ENCODE measurements at regions not wholly inside any gene's neighbourhood (a gene's known extent, or its start where the extent isn't known, plus 50 kb on each side); places are given as distances from the start of the nearest gene placed in this dataset.

DNA sequence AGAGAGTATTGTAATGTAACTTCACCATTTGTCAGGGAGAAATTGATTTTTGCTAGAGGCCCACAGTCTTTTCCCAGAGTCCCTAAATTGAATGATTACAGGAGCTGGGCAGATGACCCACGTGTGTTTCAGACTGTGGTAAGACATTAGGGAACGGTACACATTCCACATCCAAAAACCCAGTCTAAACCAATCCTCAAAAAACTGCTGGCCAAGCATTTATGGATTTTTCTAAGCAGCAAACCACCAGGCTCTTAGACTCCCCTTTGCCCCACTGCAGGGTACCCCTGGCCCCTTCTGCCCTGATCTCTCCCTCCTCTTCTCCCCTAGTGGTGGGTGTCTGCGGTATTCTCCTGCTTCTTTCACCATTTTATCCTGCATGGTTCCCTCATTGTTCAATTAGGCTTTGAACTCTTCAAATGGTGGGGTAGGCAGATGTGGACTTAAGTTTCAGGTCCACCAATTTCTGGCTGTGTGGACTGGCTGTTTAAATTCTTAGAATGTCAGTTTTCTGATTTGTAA lies 135.5 kb upstream of the SORCS3 start:
- DNase-seq, result no peak

DNA sequence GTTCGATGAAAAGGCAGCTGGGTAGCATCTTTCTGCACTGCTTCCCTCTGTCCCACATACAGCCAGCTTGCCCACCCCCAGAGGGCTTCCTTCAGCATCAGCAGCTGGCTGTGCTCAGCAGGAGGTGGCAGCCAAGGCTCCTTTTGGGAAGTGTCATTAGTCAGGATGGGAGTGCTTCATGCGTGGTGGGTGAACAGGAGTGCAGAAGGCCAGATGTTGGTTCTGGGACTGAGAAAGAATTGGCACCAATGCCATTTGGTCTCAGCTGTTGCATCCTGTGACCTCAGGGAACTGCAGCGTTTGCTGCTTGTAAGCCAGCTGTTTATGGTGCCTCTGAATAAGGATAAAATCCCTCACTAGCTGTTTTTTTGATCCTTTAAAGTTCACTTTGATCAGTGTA lies 131.1 kb upstream of the SORCS3 start:
- no peak for DNase-seq

DNA sequence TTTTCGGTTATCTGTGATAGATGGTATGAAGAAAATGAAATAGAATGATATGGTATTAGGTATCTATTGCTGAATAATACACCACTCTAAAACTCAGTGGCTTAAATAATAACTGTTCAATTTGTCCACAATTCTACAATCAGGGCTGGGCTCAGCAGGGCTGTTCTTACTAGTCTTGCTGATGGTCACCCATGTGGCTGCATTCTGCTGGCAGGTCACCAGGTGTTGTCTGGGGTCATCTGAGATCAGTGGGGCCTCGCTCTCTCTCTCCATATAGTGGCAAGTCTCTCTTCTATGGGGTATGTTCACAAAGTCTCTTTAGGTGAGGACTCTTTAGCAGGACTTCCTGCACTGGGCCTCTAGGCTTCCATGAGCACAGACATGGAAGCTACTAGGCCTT lies 130.4 kb upstream of the SORCS3 start:
- no peak for DNase-seq

DNA sequence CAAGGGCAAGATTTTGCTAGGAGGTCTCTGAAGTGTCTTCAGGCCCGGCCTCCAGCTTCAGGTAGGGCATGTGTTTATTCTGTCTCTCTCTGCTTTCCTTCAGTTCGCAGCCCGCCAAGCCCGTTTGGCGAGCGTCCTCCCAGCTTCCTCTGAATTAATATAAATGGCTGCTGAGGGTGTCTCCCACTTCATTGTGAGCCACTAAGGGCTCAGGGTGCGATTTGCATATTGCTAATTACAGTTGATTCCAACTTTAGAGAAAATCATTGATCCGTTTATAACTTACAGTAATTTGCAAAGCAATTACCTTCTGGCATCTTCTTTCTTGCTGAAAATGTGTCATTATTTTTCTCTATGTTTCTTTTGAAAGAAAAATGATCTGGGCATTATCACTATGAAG lies 128.3 kb upstream of the SORCS3 start:
- no peak for DNase-seq

DNA sequence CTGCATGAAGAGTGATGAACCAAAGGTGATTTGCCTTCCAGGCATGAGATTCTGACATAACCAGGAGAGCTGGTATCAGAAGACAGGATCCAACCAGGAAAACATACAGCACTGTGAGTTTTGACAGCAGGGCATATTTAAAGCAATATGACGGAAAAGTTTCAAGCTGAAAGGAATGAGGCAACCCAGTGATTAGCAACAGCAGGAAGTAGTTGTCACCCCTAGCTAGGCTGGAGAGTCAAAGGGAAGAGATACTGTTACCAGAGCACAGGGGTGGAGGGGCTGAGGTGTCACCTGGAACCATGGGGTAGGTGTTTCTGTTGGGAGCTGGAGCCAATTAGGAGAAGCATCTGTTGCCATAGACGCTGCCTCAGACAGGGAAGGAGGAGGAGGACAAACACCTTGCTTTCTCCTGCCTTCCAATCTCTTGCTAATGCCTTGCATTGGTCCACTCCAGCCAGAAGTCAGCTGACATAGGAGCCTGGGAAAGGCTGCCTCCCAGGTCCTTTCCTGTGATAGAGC lies 125.4 kb upstream of the SORCS3 start:
- no peak for DNase-seq

DNA sequence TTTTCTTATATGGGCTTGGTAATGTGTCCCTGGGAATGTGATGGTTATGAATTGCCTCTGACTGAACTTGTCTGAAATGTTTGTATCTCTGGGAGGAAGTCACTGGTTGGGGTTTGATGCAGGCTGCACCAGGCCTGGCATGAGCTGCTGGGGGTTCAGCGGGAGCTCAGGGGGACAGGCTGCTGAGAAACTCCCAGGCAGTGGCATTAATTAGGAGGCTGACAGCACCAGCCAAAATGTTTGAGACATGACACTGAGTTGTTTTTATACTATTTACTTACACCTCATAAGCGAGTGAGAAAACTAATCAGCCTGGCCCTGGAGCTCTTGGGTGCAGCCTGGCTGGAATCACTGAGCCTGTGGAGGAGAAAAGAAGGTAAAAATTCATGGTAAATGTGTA lies 124.1 kb upstream of the SORCS3 start:
- no peak for DNase-seq

DNA sequence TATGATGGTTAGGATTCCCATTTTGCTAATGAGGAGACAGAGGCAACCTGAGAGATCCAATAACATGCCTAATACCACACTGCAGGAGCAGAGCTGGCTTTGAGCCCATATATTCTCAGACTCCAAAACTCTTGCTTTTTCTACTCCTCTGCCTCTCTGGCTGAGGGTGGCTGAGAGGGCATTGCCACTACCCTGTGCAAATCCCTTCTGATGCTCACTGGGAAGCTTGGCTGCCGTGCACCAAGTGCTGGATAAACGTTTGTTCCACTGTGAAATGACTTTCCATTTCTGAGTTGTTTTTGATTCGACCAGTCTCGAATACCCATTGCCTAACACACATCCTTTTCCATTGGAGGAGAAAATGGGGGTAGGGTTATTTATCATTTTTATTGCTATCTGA lies 123.1 kb upstream of the SORCS3 start:
- DNase-seq, result no peak

DNA sequence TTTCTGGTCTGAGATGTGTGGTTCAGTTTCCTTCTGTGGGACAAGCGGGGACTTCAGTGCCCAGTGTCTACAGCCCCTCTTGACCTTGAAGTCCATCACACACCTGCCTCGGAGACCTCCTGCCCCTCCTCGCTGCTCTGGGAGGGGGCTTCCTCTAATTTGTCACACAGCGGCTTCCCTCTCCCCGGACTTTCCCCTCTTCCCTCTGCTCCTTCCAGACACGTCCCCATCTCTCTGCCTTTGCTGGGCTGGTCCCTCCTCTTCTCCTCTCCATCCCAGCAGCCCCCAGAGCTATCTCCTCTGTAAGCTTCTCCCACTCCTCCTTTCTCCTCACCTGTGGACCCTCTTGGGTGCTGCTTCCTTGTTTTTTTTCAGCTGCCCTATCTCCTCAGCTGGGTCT lies 122.2 kb upstream of the SORCS3 start:
- DNase-seq, result no peak

DNA sequence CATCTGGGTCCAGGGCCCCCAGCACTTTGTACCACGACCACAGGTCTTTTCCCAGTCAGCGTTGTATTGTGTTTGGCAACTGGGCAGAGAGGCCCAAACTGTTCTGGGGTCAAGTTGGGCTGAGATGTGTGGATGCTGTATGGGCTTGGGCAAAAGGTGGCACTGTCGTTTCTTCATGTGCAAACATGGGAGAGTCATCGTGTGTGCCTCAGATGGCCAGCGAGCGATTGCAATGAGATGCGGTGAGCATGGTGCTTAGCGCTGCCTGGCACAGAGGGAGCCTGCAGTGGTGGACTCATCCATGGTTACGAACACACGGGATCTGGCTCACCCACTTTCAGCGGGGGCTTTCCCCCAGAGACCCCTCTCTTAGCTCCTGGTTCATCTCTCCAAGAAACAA lies 120.4 kb upstream of the SORCS3 start:
- no peak for DNase-seq

DNA sequence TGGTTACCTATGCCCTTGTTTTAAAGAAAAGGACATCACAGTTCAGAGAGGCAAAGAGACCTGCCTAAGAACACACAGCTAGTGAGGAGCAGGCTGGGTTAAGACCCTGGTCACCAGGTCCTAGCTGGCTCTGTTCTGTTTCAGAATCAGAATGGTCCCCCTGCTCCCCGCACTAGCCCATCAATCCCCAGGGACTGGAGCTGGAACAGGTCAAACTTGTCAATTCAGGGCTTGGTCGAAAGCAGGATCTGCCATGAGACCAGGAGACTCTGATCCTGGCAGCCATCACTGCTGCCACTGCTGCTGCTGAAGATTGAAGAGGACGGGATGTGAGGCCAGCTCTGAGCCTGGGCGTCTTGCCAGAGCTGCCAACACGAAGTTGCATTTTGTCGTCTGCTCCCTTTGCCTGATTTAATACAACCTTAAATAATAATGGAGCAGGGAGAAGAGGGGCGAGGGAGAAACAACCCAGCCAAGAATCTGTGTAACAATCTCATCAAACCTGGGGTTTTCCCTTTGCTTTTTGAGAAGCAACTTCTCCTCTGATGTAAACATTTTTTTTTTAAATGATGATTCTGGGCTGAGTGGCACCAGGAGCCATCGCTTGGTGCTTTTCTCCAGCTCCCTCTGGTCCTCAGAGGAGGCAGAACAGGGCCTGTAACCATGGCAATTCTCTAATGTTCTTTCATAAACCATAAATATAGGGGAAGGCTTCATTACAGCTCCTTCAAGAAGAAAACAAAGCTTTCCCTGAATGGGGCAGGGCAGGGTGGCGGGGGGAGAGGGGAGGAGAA lies 119.0 kb upstream of the SORCS3 start:
- DNase-seq, result no peak

DNA sequence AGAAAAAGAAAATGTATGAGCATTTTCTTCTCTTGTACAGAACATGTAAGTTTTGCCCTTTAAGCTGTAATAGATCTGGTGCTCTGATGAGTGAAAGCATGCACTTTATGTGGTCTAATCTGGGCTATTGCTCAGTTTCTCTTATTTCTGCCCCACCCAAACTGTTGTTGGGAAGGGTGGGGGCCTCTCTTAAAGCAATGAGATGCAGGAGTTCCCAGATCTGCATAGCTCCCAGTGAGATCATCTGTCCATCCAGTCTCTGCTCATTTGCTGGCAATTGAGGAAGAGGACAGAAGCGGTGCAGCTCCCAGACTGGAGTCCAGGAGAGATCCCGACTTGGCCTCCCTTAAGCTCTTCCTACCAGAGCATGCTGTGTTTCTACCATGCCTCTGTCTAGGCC lies 114.9 kb upstream of the SORCS3 start:
- no peak for DNase-seq

DNA sequence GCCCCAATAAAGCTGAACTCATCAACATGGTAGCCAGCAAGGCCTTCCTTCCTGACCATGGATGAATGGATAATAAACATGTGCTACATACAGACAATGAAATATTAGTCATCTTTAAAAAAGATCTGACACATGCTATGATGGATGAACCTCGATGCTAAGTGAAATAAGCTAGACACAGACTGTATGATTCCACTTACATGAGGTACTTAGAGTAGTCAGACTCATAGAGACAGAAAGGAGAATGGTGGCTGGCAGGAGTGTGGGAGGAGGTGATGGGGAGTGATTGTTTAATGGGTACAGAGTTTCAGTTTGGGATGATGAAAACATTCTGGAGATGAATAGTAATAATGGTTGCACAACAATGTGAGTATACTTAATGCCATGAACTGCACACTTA lies 114.1 kb upstream of the SORCS3 start:
- no peak for DNase-seq

DNA sequence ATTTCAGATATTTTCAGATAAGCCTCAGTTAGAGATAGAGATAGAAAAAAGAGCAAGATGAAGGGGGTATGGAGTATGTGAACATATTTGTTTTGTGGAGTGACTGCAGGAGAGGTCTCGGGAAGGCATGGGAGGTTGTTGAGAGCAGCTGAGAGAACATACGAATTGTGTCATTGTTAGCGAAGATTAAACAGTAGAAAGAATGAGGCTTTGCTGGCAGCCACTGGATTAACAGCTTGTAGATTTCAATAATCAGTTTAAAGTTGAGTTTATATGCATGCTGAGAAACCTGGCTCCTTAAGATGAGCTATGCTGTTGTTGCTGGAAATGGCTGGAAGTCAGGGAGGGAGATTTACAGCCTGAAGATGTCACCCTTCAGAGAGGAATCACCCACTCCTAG lies 100.9 kb upstream of the SORCS3 start:
- DNase-seq, result no peak

DNA sequence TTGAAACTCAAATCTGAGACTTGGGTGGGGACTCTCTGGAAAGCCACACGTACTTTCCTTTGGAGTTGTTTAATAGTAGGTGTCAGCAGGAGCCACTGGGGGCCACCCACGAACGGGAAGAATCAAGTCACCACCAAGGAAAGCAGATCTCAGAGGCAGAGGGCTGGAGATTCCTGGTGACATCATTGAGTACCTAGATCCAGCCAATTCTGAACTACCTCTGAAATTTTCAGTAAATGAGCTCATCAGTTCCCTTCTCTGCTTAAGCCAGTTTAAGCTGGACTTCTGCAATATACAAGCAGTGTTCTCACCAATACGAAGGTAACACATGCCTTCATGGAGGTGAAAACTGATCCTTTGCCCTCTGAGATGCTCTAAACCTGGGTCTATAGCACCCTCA lies 99.3 kb upstream of the SORCS3 start:
- no peak for DNase-seq

DNA sequence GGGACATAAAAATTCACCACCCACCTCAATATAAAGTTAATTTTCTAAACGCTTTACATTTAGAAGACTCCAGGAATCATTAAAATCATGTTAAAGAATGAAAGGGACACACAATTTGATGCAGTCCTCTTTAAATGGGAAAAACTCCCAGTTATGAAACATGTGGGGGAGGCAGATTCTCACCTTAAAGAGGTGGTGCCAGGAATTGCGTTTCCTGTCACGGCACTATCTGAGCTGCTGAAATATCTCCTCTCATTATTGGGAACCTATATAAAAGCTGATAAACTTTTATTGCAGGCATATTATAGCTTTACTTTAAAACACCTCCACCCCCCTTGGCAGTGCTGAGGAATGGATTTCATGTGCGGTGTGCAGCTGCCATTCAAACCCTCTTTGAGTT lies 94.8 kb upstream of the SORCS3 start:
- no peak for DNase-seq

DNA sequence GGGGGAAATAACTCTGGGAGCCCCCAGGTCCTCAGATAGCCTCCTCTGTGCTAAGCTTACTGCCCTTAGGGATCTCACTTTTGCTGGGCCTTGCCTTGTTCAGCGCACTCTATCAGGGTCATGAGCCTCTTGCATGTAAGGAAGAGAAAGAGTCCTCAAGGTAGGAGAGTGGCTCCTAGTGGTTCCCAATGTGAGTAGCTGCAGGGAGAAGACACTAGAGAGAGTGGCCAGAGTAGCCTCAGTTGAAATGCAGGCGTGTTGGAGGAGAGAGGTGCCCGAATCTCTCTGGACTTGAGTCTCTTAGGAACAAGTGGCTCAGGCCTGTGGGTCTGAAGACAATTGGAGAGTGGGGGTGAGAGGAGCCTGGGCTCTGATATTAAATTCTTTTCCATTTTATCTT lies 94.3 kb upstream of the SORCS3 start:
- no peak for DNase-seq

DNA sequence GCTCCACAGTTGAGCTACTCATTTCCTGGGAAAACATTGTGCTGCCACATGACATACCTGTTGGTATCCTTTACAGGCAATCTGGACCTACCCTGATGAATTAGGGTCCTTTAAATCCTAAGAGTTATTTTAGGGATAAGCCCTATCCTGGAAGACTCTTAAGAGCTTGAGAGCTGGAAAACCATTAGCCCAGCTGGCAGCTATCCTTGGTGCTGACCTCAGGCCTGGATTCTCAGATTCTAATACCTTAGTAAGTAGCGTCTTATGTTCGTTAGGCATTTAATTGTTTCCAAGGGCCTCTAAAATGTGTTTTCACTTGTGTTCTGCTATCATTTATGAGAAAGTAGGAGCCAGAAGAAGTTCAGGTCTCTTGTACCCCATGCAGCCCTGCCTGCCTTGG lies 93.0 kb upstream of the SORCS3 start:
- DNase-seq, result peak; percentile 31

DNA sequence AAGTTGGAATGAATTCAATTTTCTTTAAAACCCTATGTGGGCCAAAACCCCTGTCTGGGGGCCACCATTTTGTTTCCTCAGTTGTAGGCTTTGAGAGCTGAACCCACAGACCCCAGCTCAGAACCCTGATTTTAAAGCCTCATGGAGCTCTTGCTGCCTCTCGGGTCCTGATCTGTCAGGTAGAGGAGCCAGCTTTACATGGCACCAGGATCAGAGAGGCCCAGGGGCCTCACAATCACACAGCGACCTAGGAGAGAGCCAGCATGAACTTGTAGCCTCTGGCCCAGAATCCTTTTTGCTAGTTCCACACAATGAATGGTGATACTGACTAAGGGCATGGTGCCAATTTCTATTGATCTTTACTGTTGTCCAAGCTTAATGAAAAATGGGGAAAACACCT lies 84.3 kb upstream of the SORCS3 start:
- DNase-seq, result no peak

DNA sequence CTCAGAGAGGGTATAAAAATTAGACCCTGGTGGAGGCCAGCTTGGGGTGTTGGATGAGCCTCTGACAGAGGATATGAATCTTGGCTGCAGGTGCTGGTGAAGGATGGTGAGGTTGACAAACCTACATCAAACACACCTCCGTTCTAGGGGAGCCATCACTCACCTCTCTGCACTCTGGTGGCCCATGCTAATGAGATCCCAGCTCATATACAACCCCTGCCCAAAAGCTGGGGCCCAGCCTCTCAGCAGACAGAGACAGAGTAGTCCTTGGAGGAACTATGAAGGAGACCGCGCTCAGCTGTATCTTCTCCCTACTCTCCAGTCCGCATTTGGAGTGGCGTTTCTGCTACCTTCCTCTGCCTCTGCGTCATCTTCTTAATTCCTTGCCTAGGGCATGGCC lies 83.1 kb upstream of the SORCS3 start:
- DNase-seq, result no peak

DNA sequence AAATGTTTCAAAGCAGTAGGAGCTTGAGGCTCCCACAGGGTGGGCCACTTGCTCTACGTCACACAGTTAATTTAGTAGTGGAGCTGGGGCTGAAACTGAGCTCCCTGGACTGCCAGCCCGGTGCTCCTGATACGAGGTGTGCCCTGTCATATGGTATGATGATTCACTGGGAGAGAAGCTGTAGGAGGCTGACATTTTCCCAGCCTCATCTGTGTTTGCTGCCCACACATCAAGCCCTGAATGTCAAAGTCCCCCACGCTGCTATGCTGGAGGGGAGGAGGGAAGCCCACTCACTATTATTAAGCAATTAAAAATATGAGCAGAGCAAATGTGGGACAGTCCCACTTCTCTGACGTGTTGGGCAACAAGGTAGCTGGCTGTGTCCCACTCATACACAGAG lies 81.2 kb upstream of the SORCS3 start:
- no peak for DNase-seq

DNA sequence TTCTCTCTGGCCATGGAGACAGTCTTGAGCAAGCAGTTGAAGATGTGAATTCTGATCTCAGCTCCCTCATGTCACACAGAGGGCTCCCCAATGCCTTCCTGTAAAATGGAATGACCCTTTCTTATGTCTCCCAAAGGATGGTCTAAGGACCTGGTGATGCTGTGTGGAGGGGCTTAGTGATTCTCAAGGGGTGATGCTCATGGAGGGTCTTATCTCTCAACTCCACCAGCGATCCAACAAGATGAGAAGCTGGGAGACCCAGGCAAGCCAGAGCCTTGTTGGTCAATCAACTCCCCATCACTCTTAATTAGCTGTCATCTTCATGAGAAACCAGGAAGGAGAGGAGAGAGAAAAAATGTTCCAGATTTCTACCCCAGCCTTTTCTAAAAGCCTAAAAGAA lies 78.0 kb upstream of the SORCS3 start:
- no peak for DNase-seq

DNA sequence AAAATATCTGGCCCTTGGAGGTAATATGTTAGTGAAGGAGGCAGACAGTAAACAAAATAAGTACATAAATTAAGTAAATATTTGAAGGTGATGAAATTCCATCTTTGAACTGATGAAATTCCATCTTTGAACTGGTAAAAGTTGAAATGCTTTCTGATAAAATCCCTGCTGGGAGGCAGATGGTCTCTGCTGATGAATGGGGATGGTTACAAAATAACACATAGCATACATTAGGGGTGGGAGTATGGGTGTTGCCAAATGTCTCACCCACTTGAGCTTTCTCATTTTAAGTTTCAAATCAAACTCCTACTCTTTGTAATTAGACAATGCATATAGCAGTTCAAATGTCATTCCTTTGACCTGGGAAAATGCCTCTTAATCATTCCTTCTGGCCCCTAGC lies 77.5 kb upstream of the SORCS3 start:
- DNase-seq, result no peak

DNA sequence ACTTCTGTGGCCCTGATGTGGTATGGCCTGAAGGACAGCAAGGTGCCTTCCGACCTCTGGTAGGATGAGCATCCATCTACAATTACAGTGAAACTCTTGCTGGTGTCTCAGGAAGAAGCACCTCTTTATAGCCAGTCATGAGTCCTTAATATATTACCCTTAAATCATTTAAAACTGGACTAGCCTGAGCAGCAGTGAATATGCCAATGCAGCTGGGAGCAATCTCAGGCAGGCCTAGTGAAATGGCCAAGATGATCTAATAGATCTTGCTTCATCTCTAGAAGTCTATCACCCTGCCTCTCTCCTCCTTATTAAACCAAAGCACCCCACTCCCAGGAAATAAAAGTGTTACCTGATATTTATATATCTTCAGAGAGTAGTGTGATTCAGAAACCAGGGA lies 66.7 kb upstream of the SORCS3 start:
- DNase-seq, result no peak

DNA sequence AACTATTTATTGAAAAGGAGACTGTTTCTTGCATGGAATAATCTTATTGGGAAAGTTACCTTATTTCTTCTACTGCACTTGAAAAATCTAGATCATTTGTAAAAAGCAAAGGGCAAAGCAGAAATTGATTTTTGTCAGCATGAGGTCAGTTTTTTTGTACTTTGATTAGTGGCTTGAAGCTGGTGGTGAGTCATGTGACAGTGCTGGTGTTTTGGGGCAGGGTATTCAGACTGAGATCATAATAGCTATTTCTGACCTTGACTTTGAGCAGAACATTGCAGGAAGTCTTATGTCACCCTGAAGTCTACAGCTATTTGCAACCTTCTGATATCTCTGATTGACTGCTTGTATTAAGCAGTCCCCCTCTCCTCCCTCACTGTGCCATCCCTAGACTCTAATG lies 66.3 kb upstream of the SORCS3 start:
- no peak for DNase-seq

DNA sequence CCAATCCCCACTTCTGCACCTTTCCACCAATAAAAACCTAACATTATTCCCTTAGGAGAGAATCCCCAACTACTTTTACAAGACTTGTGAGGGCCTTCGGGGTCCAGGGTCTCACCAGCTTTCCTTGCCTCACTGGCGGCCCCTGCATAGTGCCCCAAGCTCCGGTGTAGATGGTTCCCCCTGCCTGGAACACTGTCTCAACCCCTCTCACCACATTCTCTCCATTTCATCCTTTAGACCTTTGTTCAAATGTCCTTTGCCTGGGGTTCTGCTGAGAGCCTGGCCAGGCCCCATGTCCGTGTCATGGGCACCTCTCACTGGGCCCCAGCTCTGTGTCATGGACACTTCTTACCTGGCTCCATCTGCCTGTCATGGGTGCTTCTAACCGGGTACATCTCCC lies 64.5 kb upstream of the SORCS3 start:
- DNase-seq, result no peak
